GM23338 (cell line): ENCODE measurements at regions not wholly inside any gene's neighbourhood (a gene's known extent, or its start where the extent isn't known, plus 50 kb on each side); places are given as distances from the start of the nearest gene placed in this dataset.

Source experiments
- ATAC-seq: fragments of 200-7000 bp; cut with Tn5 transposase; 3 replicates; pipeline ENCODE4 v1.9.1; 2020
- DNase-seq: peaks from one replicate; pipeline ENCODE4 v3.0.0-alpha.2; 2015; ENCODE audit warnings: low spot score
- H2AFZ ChIP-seq: fragments of 200-600 bp; sonication (generic); 2 replicates; pipeline ENCODE4 v1.8.0; 2016; ENCODE audit warnings: antibody characterized with exemption, mild to moderate bottlenecking, moderate library complexity
- H3F3A ChIP-seq: fragments of 200-600 bp; sonication (generic); replicated peaks from 2 replicates; pipeline ENCODE4 v1.8.0; 2017; ENCODE audit warnings: antibody characterized with exemption, mixed run types, low read depth
- H3K27ac ChIP-seq: fragments of 200-600 bp; sonication (generic); 2 replicates; pipeline ENCODE4 v1.6.1; 2016; ENCODE audit warnings: low read depth
- H3K27me3 ChIP-seq: fragments of 200-600 bp; sonication (generic); 2 replicates; pipeline ENCODE4 v1.8.0; 2016; ENCODE audit warnings: mild to moderate bottlenecking, mixed run types, moderate library complexity; ENCODE audit not compliant: insufficient read depth
- H3K36me3 ChIP-seq: fragments of 200-600 bp; sonication (generic); 2 replicates; pipeline ENCODE4 v1.8.0; 2016; ENCODE audit warnings: mild to moderate bottlenecking; ENCODE audit not compliant: insufficient read depth
- H3K4me1 ChIP-seq: fragments of 200-600 bp; sonication (generic); 2 replicates; pipeline ENCODE4 v1.8.0; 2016; ENCODE audit warnings: mild to moderate bottlenecking, moderate library complexity; ENCODE audit not compliant: insufficient read depth
- H3K4me2 ChIP-seq: fragments of 200-600 bp; sonication (generic); 2 replicates; pipeline ENCODE4 v1.7.1; 2017; ENCODE audit warnings: mixed run types
- H3K4me3 ChIP-seq: fragments of 200-600 bp; sonication (generic); 2 replicates; pipeline ENCODE4 v1.6.1; 2016; ENCODE audit warnings: mixed run types
- H3K79me2 ChIP-seq: fragments of 200-600 bp; sonication (generic); replicated peaks from 2 replicates; pipeline ENCODE4 v1.8.0; 2017; ENCODE audit warnings: mild to moderate bottlenecking; ENCODE audit not compliant: insufficient read depth
- H3K9me2 ChIP-seq: fragments of 200-600 bp; sonication (generic); 2 replicates; pipeline ENCODE4 v1.8.0; 2017; ENCODE audit not compliant: insufficient read depth
- H4K20me1 ChIP-seq: fragments of 200-600 bp; sonication (generic); replicated peaks from 2 replicates; pipeline ENCODE4 v1.8.0; 2017; ENCODE audit warnings: mild to moderate bottlenecking; ENCODE audit not compliant: insufficient read depth
- H3K27ac Mint-ChIP-seq: 2 replicates; pipeline ENCODE4 v1.8.0; 2020; ENCODE audit warnings: inconsistent platforms, mild to moderate bottlenecking, moderate library complexity, mixed read lengths
- H3K27me3 Mint-ChIP-seq: 3 replicates; pipeline ENCODE4 v1.8.0; 2022; ENCODE audit warnings: low read depth, mild to moderate bottlenecking, moderate library complexity, mixed read lengths, inconsistent platforms; ENCODE audit not compliant: insufficient read depth, poor library complexity
- H3K36me3 Mint-ChIP-seq: 3 replicates; pipeline ENCODE4 v1.8.0; 2021; ENCODE audit warnings: low read depth, mild to moderate bottlenecking, inconsistent platforms, moderate library complexity, mixed read lengths
- H3K4me1 Mint-ChIP-seq: 3 replicates; pipeline ENCODE4 v1.8.0; 2020; ENCODE audit warnings: mild to moderate bottlenecking, inconsistent platforms, mixed read lengths
- H3K4me3 Mint-ChIP-seq: 3 replicates; pipeline ENCODE4 v1.8.0; 2021; ENCODE audit warnings: moderate library complexity, mild to moderate bottlenecking, inconsistent platforms, mixed read lengths
- H3K9me3 Mint-ChIP-seq: 3 replicates; pipeline ENCODE4 v1.8.0; 2020; ENCODE audit warnings: moderate library complexity, mild to moderate bottlenecking, inconsistent platforms, mixed read lengths
- CREB1 ChIP-seq: fragments of 250-450 bp; sonication (Bioruptor Pico); IDR thresholded peaks from 2 replicates; pipeline ENCODE4 v1.5.0; 2020; ENCODE audit warnings: low read depth, mild to moderate bottlenecking, moderate library complexity
- CTCF ChIP-seq, 2 experiments: fragments of 200-600 bp in 1 of 2; sonication (generic) in 1 of 2; conservative IDR thresholded peaks; 2 replicates each; pipeline versions ENCODE4 v1.5.1 to v1.6.1; 2016 to 2017; ENCODE audit warnings: antibody characterized with exemption in 2 of 2, low read depth in 2 of 2, mild to moderate bottlenecking in 2 of 2, moderate library complexity in 1 of 2
- EZH2phosphoT487 ChIP-seq: fragments of 200-600 bp; sonication (generic); IDR thresholded peaks from one replicate; pipeline ENCODE4 v1.8.1; 2018; ENCODE audit warnings: antibody characterized with exemption; ENCODE audit not compliant: unreplicated experiment
- JUNB ChIP-seq: IDR thresholded peaks from one replicate; pipeline ENCODE4 v1.6.1; 2016; ENCODE audit warnings: antibody characterized with exemption; ENCODE audit not compliant: unreplicated experiment
- POLR2AphosphoS5 ChIP-seq: IDR thresholded peaks from 2 replicates; pipeline ENCODE4 v1.6.1; 2016; ENCODE audit warnings: antibody characterized with exemption, low read depth
- REST ChIP-seq: IDR thresholded peaks from one replicate; pipeline ENCODE4 v1.6.1; 2018; ENCODE audit warnings: antibody characterized with exemption; ENCODE audit not compliant: unreplicated experiment
- STAT1 ChIP-seq: IDR thresholded peaks from one replicate; pipeline ENCODE4 v1.6.1; 2016; ENCODE audit warnings: antibody characterized with exemption; ENCODE audit not compliant: unreplicated experiment
- ZNF114 ChIP-seq: fragments of 250-450 bp; sonication (Bioruptor Pico); IDR thresholded peaks from 2 replicates; pipeline ENCODE4 v1.5.0; 2020; ENCODE audit warnings: mild to moderate bottlenecking, moderate library complexity
- ZNF331 ChIP-seq: fragments of 250-450 bp; sonication (Bioruptor Pico); IDR thresholded peaks from 2 replicates; pipeline ENCODE4 v1.5.0; 2020; ENCODE audit warnings: low read depth, mild to moderate bottlenecking, moderate library complexity
- ZNF462 ChIP-seq: fragments of 250-450 bp; sonication (Bioruptor Pico); IDR thresholded peaks from 2 replicates; pipeline ENCODE4 v1.5.0; 2020; ENCODE audit warnings: mild to moderate bottlenecking, moderate library complexity

DNA sequence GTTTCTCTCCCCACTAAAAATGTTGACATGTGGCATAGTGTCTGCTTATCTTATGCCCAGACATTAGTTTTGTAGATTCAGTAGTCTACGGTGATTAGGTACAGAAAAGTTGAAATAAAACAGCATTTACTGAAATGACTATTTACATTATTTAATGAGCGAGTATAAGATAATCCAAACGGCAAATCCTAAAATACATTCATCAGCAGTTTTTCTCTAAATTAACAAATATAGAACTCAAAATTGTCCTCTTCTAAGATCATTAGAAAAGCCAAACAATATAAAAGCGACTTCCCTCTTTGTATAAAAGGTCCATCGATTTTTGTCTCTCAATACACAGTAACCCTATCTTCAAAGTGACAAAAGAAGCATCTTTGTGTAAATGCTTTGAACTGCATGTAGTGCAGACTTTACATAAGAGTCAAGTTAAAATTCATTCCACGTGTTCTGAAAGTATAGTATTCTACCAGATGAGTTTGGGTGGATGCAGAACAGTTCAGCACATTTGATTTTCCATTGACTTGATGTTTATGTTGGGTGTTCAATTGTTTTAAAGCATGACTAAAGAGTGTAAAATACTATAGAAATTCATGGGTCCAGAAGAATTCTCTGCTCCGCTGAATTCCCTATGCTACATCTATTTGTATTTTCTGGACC lies 480.8 kb upstream of the DPH6 start (continued):
- TF ChIP-seq ZNF462 (CRISPR knock-in tag) (no peak), CREB1 (CRISPR knock-in tag) (no peak), CTCF (conservative IDR thresholded peaks at IDR 0.05; ENCODE audit: low read depth in 2 of 2) (no peak), POLR2AphosphoS5 (no peak), JUNB (no peak), ZNF114 (CRISPR knock-in tag) (no peak), ZNF331 (CRISPR knock-in tag) (no peak)

DNA sequence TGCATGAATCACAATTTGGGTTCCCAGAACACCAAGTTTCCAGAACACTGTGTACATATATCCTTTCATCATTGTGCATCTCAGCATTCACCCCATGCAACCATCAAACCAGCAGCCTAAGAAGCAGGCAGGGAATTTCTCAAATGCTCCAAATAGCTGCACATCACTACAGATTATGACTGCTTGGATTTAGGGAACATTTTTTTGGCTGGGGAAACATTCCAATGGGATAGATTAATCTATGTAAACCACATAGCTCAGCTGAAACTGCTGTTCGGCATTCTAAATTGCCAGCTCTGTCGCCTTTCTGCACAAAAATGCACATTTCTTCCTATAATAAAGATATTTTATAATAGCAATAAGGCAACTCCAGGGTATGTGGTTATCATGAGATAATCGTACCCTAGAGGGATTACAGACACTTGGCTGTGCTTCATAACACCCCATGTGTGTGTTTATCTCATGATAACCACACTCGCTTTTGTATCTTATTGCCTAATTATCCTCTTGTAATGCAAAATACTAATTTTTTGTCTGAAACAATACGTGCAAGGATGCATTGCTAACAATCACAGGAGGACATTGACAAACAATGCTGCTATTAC lies 483.7 kb upstream of the DPH6 start:
- Histone ChIP-seq H3F3A (no peaks in the 10 kb centered on the region), H3K79me2 (no peaks in the 10 kb centered on the region), H3K36me3 (no peaks in the 10 kb centered on the region), H3K4me3 (no peak overlapping the region), H3K27ac (no peak overlapping the region), H3K4me2 (no peak overlapping the region), H3K4me1 (no peaks in the 10 kb centered on the region), H3K27me3 (no peaks in the 10 kb centered on the region), H4K20me1 (no peaks in the 10 kb centered on the region), H3K9me2 (no peaks in the 10 kb centered on the region), H2AFZ (no peak overlapping the region)
- no peak for ATAC-seq
- Mint-ChIP-seq H3K4me3 (no peak overlapping the region), H3K27me3 (no peaks in the 10 kb centered on the region), H3K9me3 (no peaks in the 10 kb centered on the region), H3K27ac (no peak overlapping the region), H3K4me1 (no peaks in the 10 kb centered on the region), H3K36me3 (no peaks in the 10 kb centered on the region)
- no peak for TF ChIP-seq STAT1
- no peak for TF ChIP-seq REST
- TF ChIP-seq EZH2phosphoT487 = no peak
- DNase-seq = no peak
